Activated T-helper 9 cell treated with anti-CD3 and anti-CD28 coated beads, Interleukin-2, amount 50 U/mL, for 16 hours (primary cell): ENCODE measurements at regions not wholly inside any gene's neighbourhood (a gene's known extent, or its start where the extent isn't known, plus 50 kb on each side); places are given as distances from the start of the nearest gene placed in this dataset.

Source experiments
- DNase-seq: peaks from one replicate; pipeline ENCODE4 v3.0.0-alpha.2; 2020; ENCODE audit warnings: low read depth

DNA sequence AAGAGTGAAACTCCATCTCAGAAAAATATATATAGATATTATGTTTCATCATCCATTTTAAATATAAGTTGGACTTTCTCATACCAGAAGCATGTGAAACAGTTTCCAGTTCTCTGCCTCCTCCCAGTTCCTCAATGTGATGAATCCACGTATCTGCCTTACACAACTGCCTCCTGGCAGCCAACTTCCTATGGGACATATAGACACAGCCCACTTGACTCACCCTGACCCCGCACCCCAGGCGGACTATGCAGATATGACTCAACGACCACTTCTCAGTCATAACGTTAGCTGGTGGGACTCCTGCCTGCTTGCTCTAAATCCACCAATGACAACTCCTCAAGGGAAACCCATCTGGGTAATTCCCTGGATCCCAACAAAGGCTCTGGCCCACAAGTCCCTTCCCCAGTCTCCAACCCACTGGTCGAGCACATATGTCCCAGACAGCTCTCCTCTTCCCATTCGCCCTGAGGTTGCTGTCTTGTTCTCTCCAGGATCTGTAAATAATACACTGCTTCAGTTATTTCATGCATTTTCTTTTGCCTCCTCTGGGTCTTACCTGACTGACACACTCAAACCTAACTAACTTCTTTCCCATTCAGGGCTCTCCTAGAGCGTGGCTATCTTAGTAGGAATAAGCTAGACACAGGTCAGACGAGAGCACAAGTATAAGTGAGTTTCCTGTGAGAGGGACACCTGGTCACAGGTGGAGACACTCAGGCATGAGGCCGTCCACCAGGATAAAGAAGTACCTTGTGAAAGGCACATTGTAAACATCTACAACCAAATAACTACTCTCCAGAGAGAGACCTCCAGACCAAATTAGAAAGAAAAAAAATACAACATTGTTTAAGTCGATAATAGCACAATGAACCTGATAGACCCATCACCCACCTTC lies 548.5 kb downstream of the CD83 start:
- DNase-seq, result no peak

DNA sequence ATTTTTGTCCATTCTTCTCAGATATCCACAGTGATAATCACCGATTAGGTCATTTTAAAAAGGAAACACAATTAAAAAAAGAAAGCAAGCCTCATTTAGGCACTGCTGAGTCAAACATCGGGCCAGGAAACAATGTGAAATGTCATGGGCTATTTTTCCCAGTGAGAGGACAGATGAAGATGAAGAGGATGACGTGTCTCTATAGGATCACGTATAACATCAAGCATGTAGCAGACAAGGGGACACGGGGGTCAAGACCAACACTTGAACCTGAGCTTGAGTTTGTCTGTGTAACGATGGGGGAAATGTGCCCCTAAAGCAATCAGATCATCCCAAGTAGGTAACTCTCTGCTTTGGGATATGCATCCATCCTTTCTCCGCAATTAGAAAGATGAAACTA lies 553.2 kb downstream of the CD83 start:
- DNase-seq, result no peak

DNA sequence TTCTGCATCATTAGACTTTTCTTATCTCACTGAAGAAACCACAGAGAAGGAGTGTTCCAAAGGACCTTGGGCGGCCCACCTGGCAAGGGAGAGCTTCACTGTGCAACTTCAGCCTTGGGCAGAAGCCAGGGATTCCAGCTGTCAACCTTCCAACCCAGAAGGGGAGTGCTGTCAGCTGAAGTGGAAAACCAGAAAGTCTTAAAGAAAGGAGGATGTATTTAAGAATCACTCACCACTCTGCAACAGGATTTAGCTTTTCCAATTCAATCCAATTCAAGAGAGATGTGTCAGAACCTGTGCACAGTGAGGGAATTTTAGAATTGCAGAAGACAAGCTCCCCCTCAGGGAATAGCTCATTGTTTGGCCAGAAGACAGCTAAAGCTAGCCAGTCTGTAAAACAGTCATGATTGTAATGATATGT lies 553.7 kb downstream of the CD83 start:
- no peak for DNase-seq

DNA sequence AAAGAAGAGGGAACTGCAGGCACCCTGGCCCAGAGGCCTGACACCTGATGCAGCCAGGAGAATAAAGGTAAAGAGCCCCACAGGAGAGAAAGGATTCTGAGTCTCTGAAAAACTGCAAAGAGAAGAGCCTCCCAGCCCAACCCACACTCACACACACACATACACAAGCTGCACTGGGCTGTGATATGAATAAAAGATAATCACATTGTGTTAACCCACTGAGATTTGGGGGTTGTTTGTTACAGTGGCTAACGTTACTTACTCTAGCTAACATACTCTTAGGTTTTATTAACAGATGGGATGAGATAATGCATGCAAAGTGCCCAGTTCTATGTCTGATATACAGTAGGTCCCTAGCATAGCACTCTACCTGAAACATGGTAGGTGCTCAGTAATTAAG lies 554.4 kb downstream of the CD83 start:
- DNase-seq, result no peak

DNA sequence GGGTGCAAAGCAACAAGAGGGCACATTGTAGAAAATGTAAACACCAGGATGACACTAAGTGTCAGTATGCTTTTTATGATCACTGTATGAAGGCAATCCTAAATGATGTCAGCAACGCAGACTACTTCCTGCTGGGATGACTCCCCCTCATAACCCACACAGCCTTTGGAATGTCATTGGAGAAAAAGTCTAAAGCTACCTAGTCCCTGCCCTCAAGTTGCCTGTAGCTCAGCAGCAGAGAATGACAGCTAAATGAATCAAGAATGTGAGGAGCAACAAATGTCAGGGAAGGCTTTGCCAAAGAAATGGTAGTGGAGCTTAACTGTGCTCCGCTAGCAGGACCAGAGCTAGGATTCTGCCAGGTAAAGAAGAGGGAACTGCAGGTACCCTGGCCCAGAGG lies 555.6 kb downstream of the CD83 start:
- no peak for DNase-seq

DNA sequence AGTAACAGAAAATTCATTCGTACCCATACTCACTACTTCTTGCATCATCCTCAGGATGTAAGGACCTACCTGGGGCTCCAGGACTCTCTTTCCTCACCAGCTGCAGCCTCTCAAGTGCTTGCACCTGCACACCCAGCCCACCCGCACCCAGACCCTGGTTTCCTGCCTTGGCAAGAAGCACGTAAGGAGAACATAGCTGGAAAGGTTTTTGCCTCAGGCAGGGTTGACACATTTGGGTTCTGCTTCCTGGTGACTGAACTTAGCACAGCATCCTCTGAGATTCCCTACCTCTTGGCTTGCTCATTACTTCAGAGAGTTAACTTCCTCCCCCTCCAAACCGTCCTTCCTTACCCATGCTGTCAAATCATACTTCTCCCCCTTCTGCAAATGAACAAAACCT lies 556.9 kb downstream of the CD83 start:
- no peak for DNase-seq

DNA sequence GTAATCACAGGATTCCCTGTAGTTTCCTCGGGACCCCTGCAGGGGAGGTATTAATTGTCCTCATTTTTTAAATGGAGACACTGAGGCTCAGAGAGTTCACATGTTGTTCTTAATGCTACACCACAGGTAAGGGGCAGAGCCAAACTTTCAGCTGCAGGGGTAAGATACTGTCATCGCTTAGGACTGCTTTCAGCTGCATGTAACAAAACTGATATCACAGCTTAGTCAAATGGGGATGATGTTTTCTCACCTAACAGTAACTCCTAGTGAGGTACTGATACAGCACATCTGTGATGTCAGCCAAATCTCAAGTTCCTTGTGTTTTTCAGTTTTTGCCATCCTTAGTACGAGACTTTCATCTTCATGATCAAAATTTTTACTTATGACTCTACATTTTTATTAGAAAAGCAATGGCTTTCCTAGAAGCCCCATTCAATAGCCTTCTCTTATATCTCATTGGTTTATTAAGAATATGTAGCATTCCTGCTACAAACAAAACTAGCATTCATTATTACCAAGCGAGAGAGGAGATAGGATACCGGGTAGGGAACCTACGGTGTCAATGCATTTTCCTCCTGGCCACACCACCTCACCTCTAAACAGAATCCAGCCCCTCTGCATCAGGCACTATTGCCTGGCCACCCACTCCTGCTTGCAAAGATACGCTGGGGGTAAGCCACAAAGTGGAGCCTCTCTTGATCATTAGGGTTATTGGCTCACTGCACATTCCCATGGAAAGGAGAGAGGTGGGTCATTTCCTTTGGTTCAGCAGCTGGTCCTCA lies 557.5 kb downstream of the CD83 start:
- no peak for DNase-seq

DNA sequence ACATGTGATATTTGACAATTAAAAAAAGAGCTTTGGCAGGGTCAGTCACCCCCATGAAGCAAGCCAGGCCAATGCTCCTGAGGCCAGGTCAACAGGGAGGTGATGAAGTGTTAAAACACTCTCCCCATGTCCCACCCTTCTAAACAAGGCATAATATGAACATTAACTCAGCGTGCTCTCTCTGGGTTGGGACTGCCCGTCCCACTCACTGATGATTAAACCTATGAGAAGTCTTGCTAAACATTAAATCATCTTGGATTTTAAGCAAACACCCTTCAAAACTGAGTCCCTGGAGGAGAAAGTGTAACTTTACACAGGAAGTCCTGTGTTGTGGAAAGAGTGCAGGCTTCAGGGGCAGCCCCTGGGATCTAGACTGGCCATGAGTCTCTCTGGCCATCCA lies 558.5 kb downstream of the CD83 start:
- DNase-seq, result no peak

DNA sequence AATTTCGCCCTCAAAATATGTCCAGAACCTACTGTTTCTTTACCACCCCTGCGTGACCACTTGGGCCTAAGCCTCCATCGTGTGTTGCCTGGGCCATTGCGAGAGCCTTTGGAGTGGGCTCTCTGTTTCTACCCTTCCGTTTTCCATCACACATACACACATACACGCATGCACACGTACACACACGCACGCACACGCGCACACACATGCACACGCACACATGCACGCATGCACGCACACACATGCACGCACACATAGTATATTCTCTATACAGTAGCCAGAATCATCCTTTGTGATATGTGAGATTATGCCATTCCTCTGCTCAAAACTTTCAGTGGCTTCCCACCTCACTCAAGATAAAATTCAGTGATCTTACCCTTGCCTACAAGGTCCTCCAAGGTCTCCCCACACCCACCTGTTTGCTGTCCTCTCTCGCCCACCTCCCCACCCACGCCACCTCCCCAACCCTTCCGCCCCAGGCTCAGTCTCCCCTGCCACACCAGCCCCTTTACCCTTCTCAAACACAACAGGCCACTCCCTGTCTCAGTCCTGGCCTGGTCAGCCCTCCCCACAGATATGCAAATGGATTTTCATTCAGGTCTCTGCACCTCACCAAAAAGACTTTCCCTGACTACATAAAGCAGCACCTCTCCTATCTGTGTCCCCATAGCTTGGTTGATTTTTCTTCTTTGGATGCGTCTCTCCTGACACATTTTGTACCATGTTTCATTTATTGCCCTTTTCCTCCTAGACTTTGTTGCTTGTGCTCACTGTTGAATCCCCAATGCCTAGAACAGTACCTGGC lies 559.6 kb downstream of the CD83 start:
- no peak for DNase-seq

DNA sequence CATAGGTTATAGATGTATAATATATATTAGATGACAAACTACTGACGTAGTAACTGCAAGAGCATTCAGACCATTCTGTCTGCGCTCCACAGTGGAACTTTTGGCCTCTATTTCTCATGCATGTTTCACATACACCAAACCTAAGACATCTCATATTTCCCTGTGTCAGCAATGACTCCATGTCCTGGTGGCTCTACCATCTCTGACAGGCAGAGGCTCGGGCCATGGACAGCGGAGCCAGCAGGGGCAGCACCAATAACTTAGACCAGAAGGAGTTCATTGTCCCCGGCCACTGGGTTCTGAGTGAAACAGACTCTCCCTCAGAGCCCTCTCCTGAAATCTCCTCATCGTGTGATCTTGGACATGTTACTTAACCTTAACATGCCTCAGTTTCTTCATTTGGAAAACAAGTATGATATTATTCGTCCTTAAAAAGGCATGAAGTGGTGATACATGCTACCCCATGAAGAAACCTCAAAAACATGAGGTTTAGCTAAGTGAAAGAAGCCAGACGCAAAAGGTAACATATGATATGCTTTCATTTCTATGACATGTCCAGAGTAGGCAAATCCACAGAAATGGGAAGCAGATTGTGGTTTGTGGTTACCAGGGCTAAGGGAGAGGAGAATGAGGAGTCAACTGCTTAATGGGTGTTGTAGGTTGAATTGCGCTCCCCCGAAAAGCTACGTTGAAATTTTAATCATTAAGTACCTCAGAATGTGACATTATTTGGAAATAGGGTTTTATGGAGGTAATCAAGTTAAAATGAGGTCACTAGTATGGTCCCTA lies 564.0 kb upstream of the JARID2 start:
- no peak for DNase-seq

DNA sequence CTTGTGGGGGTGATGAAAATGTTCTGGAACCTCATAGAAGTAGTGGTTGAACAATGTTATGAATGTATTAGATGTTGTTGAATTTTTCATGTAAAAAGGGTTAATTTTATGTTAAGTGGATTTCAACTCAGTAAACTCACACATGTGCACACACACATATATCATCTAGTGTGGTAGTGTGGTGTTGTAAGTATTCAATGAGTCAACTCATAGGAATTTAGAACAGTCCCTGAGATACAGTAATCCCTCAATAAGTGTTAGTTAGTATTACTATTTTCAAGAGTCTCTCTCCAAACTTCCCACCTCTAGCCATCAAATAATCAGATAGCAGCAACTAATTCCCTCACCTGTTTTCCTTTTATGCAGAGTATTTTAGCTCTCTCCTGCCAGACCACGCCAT lies 563.1 kb upstream of the JARID2 start:
- DNase-seq, result no peak

DNA sequence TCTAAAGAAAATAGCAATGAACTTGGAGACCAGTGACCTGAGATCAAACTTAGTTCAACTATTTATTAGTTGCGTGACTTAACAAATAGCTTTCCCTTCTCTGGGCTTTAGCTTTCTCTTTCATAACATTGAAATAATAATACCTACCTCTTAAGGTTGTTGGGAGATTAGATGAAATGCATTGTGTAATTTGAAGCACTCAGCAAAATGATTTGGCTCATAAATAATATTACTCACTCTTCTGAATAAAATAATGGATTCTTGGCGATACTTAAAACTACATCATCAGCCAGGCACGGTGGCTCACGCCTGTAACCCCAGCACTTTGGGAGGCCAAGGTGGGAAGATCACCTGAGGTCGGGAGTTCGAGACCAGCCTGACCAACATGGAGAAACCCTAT lies 556.2 kb upstream of the JARID2 start:
- no peak for DNase-seq

DNA sequence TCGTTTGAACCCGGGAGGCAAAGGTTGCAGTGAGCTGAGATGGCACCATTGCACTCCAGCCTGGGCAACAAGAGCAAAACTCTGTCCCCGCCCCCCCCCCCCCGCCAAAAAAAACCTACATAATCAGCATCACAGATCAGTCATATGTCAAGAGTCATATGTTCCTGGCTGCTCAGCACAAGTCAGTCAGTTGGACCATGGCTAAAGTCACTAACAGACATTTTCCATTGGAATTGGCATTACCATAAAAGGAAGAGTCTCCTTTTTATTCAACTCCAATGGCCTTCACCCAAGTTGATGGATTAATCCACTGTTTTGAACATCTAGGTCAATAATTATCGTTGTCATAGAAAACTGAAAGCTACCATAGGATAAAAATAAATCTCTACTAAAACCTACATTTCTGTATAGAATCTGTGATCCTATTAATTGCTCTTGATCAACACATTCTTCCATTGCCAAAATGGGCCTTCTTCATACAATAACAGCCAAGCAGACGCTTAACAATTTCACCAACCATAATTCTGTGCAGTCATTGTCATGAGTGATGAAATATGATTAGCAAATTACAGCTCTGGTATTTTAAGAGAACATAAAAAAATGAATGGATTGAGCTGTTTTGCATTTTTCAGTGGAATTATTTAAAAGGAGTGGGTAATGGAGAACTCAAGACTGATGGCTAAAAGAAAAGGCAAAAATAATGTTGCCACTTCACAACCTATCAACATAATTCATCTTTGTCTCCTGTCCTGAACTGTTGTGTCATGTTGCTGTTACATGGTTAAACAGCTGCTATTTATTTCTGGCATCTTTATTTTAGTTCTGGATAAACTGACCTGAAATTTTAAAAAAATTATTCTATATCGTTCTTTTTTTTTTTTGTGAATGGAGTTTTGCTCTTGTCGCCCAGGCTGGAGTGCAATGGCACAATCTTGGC lies 555.5 kb upstream of the JARID2 start:
- DNase-seq, result no peak

DNA sequence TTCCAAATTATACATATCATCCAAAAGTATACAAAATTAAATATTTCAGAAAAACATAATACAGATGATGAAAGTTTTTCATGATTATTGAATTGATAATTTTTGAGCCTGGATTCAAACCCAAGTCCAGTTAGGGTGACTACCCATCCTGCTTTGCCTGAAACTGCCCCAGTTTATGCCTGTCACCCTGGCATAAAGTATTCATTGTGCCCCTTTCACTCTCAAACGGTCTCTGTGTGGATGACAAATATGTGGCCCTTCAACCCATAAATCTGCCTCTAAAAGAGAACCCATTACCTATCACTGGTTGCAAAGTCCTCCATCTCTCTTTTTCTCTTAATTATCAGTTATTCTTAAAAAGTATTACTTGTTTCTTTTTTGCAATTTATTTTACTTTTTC lies 553.7 kb upstream of the JARID2 start:
- no peak for DNase-seq

DNA sequence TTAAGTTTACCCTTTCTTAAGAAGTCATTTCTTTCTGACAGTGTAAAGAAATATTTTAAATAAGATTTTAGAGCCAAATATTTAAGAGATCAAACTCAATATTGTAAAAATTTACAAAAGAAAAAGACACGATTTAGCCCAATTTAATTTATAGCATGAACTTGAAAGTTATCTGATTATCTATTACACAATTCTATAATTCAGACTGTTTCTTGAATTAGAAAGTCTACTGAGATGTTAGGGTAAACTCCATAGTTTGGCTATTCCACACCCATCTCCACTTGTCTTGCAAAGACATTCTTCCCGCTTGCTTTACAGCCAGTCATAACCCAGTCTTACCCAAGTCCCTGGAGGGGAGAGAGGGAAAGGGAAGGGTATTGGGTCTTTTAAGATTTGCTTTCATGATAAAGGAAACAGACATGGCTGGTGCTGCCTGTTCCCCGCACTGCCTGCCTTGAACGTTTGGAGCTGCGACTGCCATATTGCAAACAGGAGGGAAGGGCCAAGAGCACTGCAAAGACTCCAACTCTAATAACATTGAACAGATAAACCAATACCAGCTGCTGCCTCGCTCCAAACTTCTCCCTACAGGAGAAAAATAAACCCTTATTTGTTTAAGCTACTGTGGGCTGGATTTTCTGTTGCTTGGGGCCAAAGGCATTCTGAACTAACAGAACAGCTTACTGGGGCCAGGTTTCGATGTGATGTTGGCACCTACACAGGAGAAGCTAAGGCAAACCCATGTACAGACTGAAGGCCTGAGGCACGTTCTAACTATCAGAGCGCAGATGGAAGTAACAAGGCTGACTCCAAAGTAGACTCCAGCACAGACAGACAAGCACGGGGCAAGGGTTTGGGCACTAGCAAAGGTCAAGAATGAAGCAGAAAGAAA lies 552.3 kb upstream of the JARID2 start:
- no peak for DNase-seq

DNA sequence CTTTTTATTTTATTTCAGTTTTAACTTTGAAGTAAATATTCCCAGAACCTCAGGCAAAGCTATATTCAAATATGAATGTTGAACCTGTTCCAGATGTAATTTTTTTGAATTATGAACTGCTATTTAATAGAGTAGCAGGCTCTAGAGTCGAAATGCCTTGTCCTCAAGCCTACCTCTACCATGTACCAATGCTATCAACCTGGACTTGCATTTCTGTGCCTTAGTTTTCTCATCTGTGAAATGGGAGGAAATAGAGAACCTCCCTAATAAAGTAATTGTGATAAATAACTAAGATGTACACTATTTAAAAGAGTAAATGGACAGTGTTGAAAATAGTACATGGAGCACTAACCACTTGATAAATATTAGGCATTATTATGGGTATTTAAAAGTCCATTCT lies 551.6 kb upstream of the JARID2 start:
- no peak for DNase-seq

DNA sequence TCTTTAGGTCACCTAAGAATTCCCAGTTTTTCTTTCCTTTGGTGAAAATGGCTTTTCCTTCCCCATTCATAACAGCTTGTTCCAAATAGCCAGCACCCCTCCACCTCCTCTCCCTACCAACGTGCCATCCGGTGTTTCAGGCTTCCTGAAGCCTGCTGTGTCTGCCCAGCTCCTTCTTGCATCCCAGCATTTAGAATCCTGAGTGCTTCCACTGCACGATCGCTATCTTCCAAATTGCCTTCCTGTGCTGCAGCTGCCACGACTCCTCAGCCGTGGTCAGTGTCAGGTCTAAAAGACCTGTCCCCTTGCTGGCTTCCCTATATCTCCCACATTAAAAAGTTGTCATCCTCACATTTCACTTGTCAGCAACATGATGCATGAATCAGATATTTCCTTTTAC lies 550.3 kb upstream of the JARID2 start:
- no peak for DNase-seq

DNA sequence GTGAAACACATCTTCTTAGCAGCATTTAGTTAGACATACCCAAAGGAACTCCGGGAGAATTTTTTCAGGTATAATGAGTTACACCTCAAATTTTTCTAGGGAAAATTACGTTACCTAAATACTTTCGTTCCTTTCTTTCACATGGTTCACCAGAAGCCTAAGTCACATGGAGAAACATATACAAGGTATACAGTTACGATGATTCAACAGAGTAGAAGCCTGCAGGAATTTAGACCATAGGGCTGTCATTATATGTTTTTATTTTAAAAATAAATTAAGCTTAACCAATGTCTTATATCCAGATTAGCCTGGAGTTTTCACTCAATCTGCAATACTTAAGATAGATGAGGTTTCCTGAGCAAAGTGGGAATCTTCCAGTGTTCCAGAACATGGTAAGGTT lies 549.5 kb upstream of the JARID2 start:
- no peak for DNase-seq

DNA sequence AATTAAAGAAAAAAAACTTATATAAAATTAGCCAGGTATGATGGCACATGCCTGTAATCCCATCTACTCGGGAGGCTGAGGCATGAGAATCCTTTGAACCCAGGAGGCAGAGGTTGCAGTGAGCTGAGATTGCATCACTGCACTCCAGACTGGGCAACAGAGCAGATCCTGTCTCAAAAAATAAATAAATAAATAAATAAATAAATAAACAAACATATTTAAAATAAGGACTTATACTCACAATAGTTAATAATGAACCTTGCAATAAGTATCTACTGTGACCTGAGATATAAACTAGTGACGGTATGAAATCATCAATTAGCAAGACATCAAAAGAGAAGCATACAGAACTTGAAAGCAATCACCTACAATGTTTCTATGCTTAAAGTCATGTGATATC lies 548.4 kb upstream of the JARID2 start:
- no peak for DNase-seq
